Body of pancreas (tissue), 4 donors: ENCODE measurements at regions not wholly inside any gene's neighbourhood (a gene's known extent, or its start where the extent isn't known, plus 50 kb on each side); places are given as distances from the start of the nearest gene placed in this dataset.

Source experiments
- ATAC-seq: fragments of 150-250 bp; one replicate; pipeline ENCODE4 v1.9.1; 2016
- DNase-seq, 4 donors: peaks; one replicate each; pipeline ENCODE4 v3.0.0-alpha.2; 2019
- H3K27ac ChIP-seq, 4 donors: fragments of 200-600 bp; sonication (generic); 1 replicate in 3 of 4; 2 replicates in 1 of 4; pipeline versions ENCODE4 v1.5.1 to v1.6.1; 2016 to 2019; ENCODE audit warnings: mild to moderate bottlenecking in 1 of 4, mixed read lengths in 1 of 4, moderate library complexity in 1 of 4
- H3K27me3 ChIP-seq, 2 donors: fragments of 200-600 bp; sonication (generic); one replicate each; pipeline ENCODE4 v1.6.0; 2016; ENCODE audit warnings: mild to moderate bottlenecking in 1 of 2
- H3K36me3 ChIP-seq, 2 donors: fragments of 200-600 bp; sonication (generic); replicated peaks in 1 of 2; 2 replicates each; pipeline ENCODE4 v1.5.1; 2016; ENCODE audit warnings: low read depth in 2 of 2; ENCODE audit not compliant: insufficient read depth in 1 of 2
- H3K4me1 ChIP-seq: fragments of 200-600 bp; sonication (generic); one replicate; pipeline ENCODE4 v1.6.0; 2016
- H3K4me3 ChIP-seq, 2 donors: fragments of 200-600 bp; sonication (generic); 1 replicate in 1 of 2; 2 replicates in 1 of 2; pipeline ENCODE4 v1.5.1; 2016 to 2019
- H3K9me3 ChIP-seq, 3 donors: fragments of 200-600 bp; sonication (generic); 1 replicate in 2 of 3; 2 replicates in 1 of 3; pipeline ENCODE4 v1.5.1; 2016
- CTCF ChIP-seq, 7 experiments: fragments of 450-650 bp in 4 of 7; fragments of 200-600 bp in 3 of 7; sonication (generic) in 3 of 7; IDR thresholded peaks; one replicate each; pipeline ENCODE4 v1.5.1; 2016 to 2019; ENCODE audit warnings: antibody characterized with exemption in 7 of 7
- POLR2A ChIP-seq, 3 donors: fragments of 450-650 bp; IDR thresholded peaks; one replicate each; pipeline ENCODE4 v1.6.1; 2016; ENCODE audit warnings: antibody characterized with exemption in 3 of 3, mild to moderate bottlenecking in 2 of 3
- WGBS, 2 donors: methylation state at CpG; one replicate each; pipeline ENCODE4 v1.1.5; 2017; 5-methylcytosine and 5-hydroxymethylcytosine counted together
- intact Hi-C: fragments of 100-400 bp; cut with DNase I; formaldehyde crosslinking; loops from one replicate; pipeline ENCODE4 v1.15.1; 2023

GRCh38 chrX:125507119-125507518 is 187.4 kb downstream of the TEX13C start:
- Histone ChIP-seq H3K27ac (no peak overlapping the region), H3K36me3 (no peaks in the 10 kb centered on the region), H3K4me1 (no peaks in the 10 kb centered on the region), H3K4me3 (no peak overlapping the region), H3K27me3 (no peaks in the 10 kb centered on the region), H3K9me3 (no peaks in the 10 kb centered on the region)
- ATAC-seq, result no peak
- WGBS, 2 donors, result 62 to 67% methylated on average over 1 of the region's 1 CpG
- intact Hi-C loops, result no loop called here
- no peak for DNase-seq
- no peak for TF ChIP-seq CTCF (IDR thresholded peaks at IDR 0.05)
- TF ChIP-seq POLR2A (IDR thresholded peaks at IDR 0.05), result no peak

- ATAC-seq, result no peak
- Histone ChIP-seq H3K9me3 (no peaks in the 10 kb centered on the region), H3K27ac (no peak overlapping the region), H3K36me3 (no peaks in the 10 kb centered on the region), H3K4me1 (no peaks in the 10 kb centered on the region), H3K4me3 (no peak overlapping the region), H3K27me3 (no peaks in the 10 kb centered on the region)
- WGBS, 2 donors, result 19 to 31% methylated on average over 1 of the region's 1 CpG
- intact Hi-C loops, result no loop called here
- no peak for DNase-seq
- TF ChIP-seq POLR2A (IDR thresholded peaks at IDR 0.05) (no peak), CTCF (IDR thresholded peaks at IDR 0.05) (no peak)
Measured at GRCh38 chrX:125520029-125520428, 200.4 kb downstream of the TEX13C start.

GRCh38 chrX:125522752-125523151 is 203.1 kb downstream of the TEX13C start:
- TF ChIP-seq POLR2A (IDR thresholded peaks at IDR 0.05) (no peak), CTCF (IDR thresholded peaks at IDR 0.05) (no peak)
- Histone ChIP-seq H3K36me3 (no peaks in the 10 kb centered on the region), H3K27me3 (no peaks in the 10 kb centered on the region), H3K27ac (no peak overlapping the region), H3K9me3 (no peaks in the 10 kb centered on the region), H3K4me1 (no peaks in the 10 kb centered on the region), H3K4me3 (no peak overlapping the region)
- intact Hi-C loops, result no loop called here
- no peak for DNase-seq
- ATAC-seq, result no peak
- WGBS, 2 donors, result 8 to 13% methylated on average over 2 of the region's 2 CpGs

- no peaks in the 10 kb centered on the region for H3K27me3 ChIP-seq
- TF ChIP-seq POLR2A (IDR thresholded peaks at IDR 0.05) (no peak), CTCF (IDR thresholded peaks at IDR 0.05) (no peak)
- H3K9me3 ChIP-seq, result no peaks in the 10 kb centered on the region
- no peaks in the 10 kb centered on the region for H3K36me3 ChIP-seq
- intact Hi-C loops, result no loop called here
- H3K4me1 ChIP-seq, result no peaks in the 10 kb centered on the region
- no peak overlapping the region for H3K27ac ChIP-seq
- WGBS, 2 donors, result 32 to 45% methylated on average over 2 of the region's 2 CpGs
- DNase-seq (no peak), ATAC-seq (no peak)
- no peak overlapping the region for H3K4me3 ChIP-seq
Measured at GRCh38 chrX:125532411-125533089, 212.9 kb downstream of the TEX13C start.

- ATAC-seq (no peak), DNase-seq (no peak)
- Histone ChIP-seq H3K4me1 (no peaks in the 10 kb centered on the region), H3K27me3 (no peaks in the 10 kb centered on the region), H3K36me3 (no peaks in the 10 kb centered on the region), H3K9me3 (no peaks in the 10 kb centered on the region), H3K4me3 (no peak overlapping the region), H3K27ac (no peak overlapping the region)
- intact Hi-C loops, result no loop called here
- WGBS, 2 donors, result 55 to 60% methylated on average over 3 of the region's 3 CpGs
- TF ChIP-seq POLR2A (IDR thresholded peaks at IDR 0.05) (no peak), CTCF (IDR thresholded peaks at IDR 0.05) (no peak)
Measured at GRCh38 chrX:125533352-125533751, 213.7 kb downstream of the TEX13C start.
